ENCODE measurements at regions not wholly inside any gene's neighbourhood (a gene's known extent, or its start where the extent isn't known, plus 50 kb on each side); places are given as distances from the start of the nearest gene placed in this dataset.

GRCh38 chr6:43899830-43900229 lies 129.8 kb downstream of the VEGFA start:
- no peak overlapping the region for H3K27ac ChIP-seq (ENCODE audit: low read depth, low read length)
- no peaks in the 10 kb centered on the region for H3K9me3 ChIP-seq (ENCODE audit: low read length)
- no peaks in the 10 kb centered on the region for H3K4me1 ChIP-seq (ENCODE audit: insufficient read depth, low read length)
- no peaks in the 10 kb centered on the region for H3K27me3 ChIP-seq (ENCODE audit: control insufficient read depth in 1 of 2, insufficient read depth in 2 of 2, low read length in 2 of 2)
- H3K36me3 ChIP-seq (ENCODE audit: insufficient read depth, low read length): no peaks in the 10 kb centered on the region
- no peak overlapping the region for H3K4me3 ChIP-seq (ENCODE audit: low read depth in 1 of 2, low read length in 2 of 2)
- H3K9ac ChIP-seq (ENCODE audit: low read length): no peak overlapping the region

DNA sequence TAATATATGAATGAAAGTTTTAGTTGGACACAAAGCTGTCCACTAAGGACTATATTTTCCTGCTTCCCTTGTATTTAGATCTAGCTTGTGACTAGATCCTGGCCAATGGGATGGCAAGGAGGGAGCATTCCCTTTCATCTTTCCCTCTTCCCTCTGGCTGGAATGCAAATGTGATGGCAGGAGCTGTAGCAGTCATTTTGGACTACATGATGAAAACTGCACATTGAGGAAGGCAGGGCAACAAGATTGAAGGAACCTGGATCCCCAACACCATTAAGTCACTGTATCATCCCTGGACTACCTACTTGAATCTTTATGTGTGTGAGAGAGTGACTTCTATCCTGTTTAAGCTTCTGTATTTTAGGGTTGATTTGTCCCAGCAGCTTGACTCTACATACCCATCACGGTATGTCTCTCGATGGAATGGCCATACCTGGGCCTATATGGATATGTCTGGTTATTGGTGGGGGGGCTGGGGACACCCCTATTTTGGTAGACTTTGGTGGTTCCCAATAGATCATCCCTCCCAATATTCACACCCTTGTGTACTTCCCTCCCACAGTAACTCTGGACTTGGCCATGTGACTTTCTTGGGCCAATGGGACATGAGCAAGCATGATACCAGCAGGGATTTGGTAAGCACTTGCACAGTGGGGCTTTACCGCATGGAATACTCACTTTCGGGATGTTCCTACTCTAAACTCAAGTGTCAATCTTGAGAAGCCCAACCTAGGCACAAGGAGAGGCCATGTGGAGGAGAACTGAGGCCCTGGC lies 128.5 kb downstream of the VEGFA start:
- H3K4me3 ChIP-seq (ENCODE audit: low read depth in 1 of 2, low read length in 2 of 2): no peak overlapping the region

GRCh38 chr6:43897571-43898302 lies 127.7 kb downstream of the VEGFA start:
- no peaks in the 10 kb centered on the region for H3K4me1 ChIP-seq (ENCODE audit: insufficient read depth, low read length)
- no peaks in the 10 kb centered on the region for H3K27me3 ChIP-seq (ENCODE audit: control insufficient read depth in 1 of 2, insufficient read depth in 2 of 2, low read length in 2 of 2)
- no peak overlapping the region for H3K4me3 ChIP-seq (ENCODE audit: low read depth in 1 of 2, low read length in 2 of 2)
- H3K9ac ChIP-seq (ENCODE audit: low read length): no peak overlapping the region
- no peaks in the 10 kb centered on the region for H3K9me3 ChIP-seq (ENCODE audit: low read length)
- no peaks in the 10 kb centered on the region for H3K36me3 ChIP-seq (ENCODE audit: insufficient read depth, low read length)
- H3K27ac ChIP-seq (ENCODE audit: low read depth, low read length): no peak overlapping the region

More for the DNA sequence above, 128.5 kb downstream of the VEGFA start:
- H3K9ac ChIP-seq (ENCODE audit: low read length): no peak overlapping the region
- H3K9me3 ChIP-seq (ENCODE audit: low read length): no peaks in the 10 kb centered on the region
- no peaks in the 10 kb centered on the region for H3K27me3 ChIP-seq (ENCODE audit: control insufficient read depth in 1 of 2, insufficient read depth in 2 of 2, low read length in 2 of 2)
- no peaks in the 10 kb centered on the region for H3K36me3 ChIP-seq (ENCODE audit: insufficient read depth, low read length)
- no peaks in the 10 kb centered on the region for H3K4me1 ChIP-seq (ENCODE audit: insufficient read depth, low read length)
- no peak overlapping the region for H3K27ac ChIP-seq (ENCODE audit: low read depth, low read length)

- H3K27ac ChIP-seq (ENCODE audit: low read depth, low read length): no peak overlapping the region
- no peaks in the 10 kb centered on the region for H3K36me3 ChIP-seq (ENCODE audit: insufficient read depth, low read length)
- H3K4me1 ChIP-seq (ENCODE audit: insufficient read depth, low read length): no peaks in the 10 kb centered on the region
- no peaks in the 10 kb centered on the region for H3K9me3 ChIP-seq (ENCODE audit: low read length)
- no peaks in the 10 kb centered on the region for H3K27me3 ChIP-seq (ENCODE audit: control insufficient read depth in 1 of 2, insufficient read depth in 2 of 2, low read length in 2 of 2)
- H3K9ac ChIP-seq (ENCODE audit: low read length): no peak overlapping the region
- H3K4me3 ChIP-seq (ENCODE audit: low read depth in 1 of 2, low read length in 2 of 2): no peak overlapping the region
Measured at GRCh38 chr6:43896329-43897255, 126.6 kb downstream of the VEGFA start.

GRCh38 chr6:43895656-43896328 lies 125.8 kb downstream of the VEGFA start:
- Histone ChIP-seq H3K9me3 (ENCODE audit: low read length) (no peaks in the 10 kb centered on the region), H3K27me3 (ENCODE audit: control insufficient read depth in 1 of 2, insufficient read depth in 2 of 2, low read length in 2 of 2) (peaks cover 0 to 2% of the 10 kb centered on the region in 2 donors), H3K4me1 (ENCODE audit: insufficient read depth, low read length) (no peaks in the 10 kb centered on the region), H3K27ac (ENCODE audit: low read depth, low read length) (no peak overlapping the region), H3K36me3 (ENCODE audit: insufficient read depth, low read length) (no peaks in the 10 kb centered on the region), H3K4me3 (ENCODE audit: low read depth in 1 of 2, low read length in 2 of 2) (no peak overlapping the region), H3K9ac (ENCODE audit: low read length) (no peak overlapping the region)

DNA sequence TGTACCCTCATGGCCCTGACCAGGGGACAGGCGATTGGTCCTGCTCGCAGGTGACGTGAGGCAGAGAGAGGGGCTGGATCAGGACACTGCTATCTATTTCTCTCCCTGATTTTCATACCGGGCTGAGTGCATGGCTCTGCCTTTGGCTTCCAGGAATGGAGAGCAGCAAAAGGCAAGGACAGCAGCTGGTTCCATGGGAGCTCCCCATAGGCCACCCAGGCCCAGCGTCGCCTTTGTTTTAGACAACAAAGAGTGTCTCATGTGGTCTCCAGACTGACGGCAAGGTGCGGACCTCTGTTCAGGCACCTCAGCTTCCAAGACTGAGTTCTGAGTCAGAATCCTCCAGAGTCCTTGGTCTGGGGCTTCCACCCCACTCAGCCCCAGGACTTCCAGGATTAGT lies 123.1 kb downstream of the VEGFA start:
- no peaks in the 10 kb centered on the region for H3K36me3 ChIP-seq (ENCODE audit: insufficient read depth, low read length)
- no peak overlapping the region for H3K27ac ChIP-seq (ENCODE audit: low read depth, low read length)
- no peak overlapping the region for H3K4me3 ChIP-seq (ENCODE audit: low read depth in 1 of 2, low read length in 2 of 2)
- peaks cover 0 to 10% of the 10 kb centered on the region in 2 donors for H3K27me3 ChIP-seq (ENCODE audit: control insufficient read depth in 1 of 2, insufficient read depth in 2 of 2, low read length in 2 of 2)
- H3K4me1 ChIP-seq (ENCODE audit: insufficient read depth, low read length): no peaks in the 10 kb centered on the region
- H3K9ac ChIP-seq (ENCODE audit: low read length): no peak overlapping the region
- no peaks in the 10 kb centered on the region for H3K9me3 ChIP-seq (ENCODE audit: low read length)

DNA sequence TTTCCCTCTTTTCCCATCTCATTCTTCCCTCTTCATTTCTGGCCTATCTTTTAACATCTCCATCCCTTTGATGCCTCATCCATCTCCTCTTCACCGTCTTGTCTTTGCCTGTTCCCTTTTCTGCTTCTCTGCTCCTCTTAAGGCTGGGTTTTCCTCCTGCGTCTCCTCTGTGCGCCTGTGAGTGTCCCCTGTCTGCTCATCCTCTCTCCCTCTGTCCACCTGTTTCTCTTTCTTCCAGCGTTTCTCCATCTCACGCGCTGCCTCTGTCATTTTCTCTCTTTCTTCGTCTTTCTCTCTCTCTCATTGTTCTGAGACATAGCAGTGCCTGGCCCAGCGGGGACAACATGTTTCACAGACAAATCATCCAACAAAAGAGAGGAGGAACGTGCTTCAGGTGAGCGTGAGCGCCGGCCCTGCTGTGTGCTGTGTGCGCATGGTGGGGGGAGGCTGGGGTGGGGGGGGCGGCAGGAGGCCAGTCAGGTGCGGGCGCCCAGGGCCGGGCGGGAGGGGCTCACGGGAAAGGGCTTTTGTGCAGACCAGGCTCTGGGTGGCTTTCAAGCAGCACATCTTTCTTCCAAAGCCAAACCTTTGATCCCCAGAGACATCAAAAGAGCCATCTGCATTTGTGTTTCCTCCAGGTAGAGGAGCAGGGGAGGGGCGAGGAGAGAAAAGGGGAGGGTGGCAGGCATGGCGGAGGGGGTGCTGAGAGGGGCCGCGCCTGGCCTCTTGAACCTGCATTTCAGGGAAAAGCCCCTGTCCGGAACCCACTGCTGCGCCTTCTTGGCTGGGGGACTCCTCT lies 121.3 kb downstream of the VEGFA start:
- Histone ChIP-seq H3K4me3 (ENCODE audit: low read depth in 1 of 2, low read length in 2 of 2) (no peak overlapping the region), H3K27me3 (ENCODE audit: control insufficient read depth in 1 of 2, insufficient read depth in 2 of 2, low read length in 2 of 2) (peaks cover 0 to 10% of the 10 kb centered on the region in 2 donors), H3K4me1 (ENCODE audit: insufficient read depth, low read length) (no peaks in the 10 kb centered on the region), H3K27ac (ENCODE audit: low read depth, low read length) (no peak overlapping the region), H3K36me3 (ENCODE audit: insufficient read depth, low read length) (no peaks in the 10 kb centered on the region), H3K9me3 (ENCODE audit: low read length) (no peaks in the 10 kb centered on the region), H3K9ac (ENCODE audit: low read length) (no peak overlapping the region)

DNA sequence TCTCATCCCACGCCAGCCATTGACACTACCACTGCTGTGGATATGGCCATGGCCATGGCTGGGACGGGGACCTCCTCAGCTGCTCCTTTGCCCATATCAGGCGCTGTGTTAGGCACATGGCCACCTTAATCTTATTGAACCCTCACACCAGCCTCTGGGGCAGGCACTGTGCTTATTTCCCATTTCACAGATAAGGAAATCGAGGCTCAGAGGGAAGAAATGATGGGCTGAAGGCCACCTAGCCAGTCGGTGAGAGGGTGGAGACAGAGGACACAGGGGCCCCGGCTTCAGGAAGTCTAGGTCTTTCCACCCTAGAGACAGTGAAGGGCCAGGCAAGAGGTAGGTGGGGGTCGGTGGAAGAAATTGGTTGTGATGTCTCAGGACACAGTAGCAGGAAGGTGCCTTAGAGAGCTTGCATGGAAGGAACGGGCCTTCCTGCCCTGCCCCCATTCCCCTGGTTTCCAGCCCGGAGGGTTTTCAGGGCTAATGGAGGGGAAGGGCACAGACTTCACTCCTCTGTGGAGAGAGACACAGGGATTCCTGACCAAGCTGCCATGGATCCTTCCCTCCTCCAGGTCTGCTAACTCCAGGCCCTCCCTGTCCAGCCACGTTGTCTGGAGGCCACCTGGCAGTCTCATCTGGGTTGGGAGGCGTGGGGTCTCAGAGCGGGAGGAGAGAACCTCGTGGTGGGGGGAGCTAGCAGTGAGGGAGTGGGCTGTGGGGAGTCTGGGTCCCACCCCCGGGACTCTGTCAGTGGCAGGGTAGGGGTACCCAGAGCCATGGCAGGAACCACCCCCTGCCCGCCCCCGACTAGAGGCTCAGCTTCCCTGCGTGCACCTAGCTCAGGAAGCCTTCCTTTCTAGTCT lies 120.4 kb downstream of the VEGFA start:
- H3K36me3 ChIP-seq (ENCODE audit: insufficient read depth, low read length): no peaks in the 10 kb centered on the region
- no peak overlapping the region for H3K9ac ChIP-seq (ENCODE audit: low read length)
- H3K4me3 ChIP-seq (ENCODE audit: low read depth in 1 of 2, low read length in 2 of 2): no peak overlapping the region
- no peaks in the 10 kb centered on the region for H3K4me1 ChIP-seq (ENCODE audit: insufficient read depth, low read length)
- no peaks in the 10 kb centered on the region for H3K9me3 ChIP-seq (ENCODE audit: low read length)
- no peak overlapping the region for H3K27ac ChIP-seq (ENCODE audit: low read depth, low read length)
- H3K27me3 ChIP-seq (ENCODE audit: control insufficient read depth in 1 of 2, insufficient read depth in 2 of 2, low read length in 2 of 2): peaks cover 0 to 10% of the 10 kb centered on the region in 2 donors

DNA sequence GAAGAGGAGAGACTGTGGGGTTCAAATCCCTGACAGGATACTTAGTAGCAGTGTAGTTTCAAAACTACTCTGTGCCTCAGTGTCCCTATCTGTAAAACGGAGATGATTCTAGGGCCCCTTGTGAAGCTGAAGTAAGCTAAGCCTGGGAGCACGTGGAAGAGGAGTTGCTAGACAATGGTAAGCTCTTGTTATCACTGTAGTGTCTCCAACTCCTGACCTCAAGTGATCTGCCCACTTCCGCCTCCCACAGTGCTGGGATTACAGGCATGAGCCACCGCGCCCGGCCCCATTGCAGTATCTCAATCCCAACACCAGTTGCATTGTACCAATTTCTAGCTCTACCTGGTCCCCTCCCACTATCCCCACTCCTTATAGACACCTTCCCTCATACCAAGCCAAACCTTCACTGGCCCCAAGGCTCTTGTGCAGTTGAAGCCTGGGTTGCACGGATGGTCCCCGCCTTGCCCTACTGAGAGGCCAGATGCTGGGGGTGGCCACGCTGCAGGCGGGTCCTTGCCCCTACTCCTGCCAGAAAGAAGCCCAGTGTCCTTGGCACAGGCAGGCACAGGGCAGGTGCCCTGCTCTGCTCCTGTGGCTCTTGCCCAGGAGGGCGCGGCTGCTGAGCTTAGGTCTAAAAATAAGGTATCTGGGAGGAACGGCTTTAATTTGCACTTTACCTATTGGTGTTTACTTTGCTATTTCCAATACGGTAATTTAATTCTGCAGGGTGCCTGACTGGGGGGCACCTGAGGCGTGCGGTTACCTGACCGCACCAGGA lies 118.1 kb downstream of the VEGFA start:
- Histone ChIP-seq H3K27me3 (ENCODE audit: control insufficient read depth in 1 of 2, insufficient read depth in 2 of 2, low read length in 2 of 2) (peaks cover 0 to 10% of the 10 kb centered on the region in 2 donors), H3K9ac (ENCODE audit: low read length) (no peak overlapping the region), H3K9me3 (ENCODE audit: low read length) (no peaks in the 10 kb centered on the region), H3K4me1 (ENCODE audit: insufficient read depth, low read length) (no peaks in the 10 kb centered on the region), H3K4me3 (ENCODE audit: low read depth in 1 of 2, low read length in 2 of 2) (no peak overlapping the region), H3K27ac (ENCODE audit: low read depth, low read length) (no peak overlapping the region), H3K36me3 (ENCODE audit: insufficient read depth, low read length) (no peaks in the 10 kb centered on the region)

Data from muscle layer of colon (tissue), 2 donors.